Calu3 (cell line): ENCODE measurements at regions not wholly inside any gene's neighbourhood (a gene's known extent, or its start where the extent isn't known, plus 50 kb on each side); places are given as distances from the start of the nearest gene placed in this dataset.

Experiments used
- BruUV-seq: library from RNA; stranded (reverse); fragments of 400-500 nt; replicated peaks from 2 replicates; lab custom pipeline; 2021; lab: Mats Ljungman, UMichigan
- CTCF ChIA-PET: fragments of 300-600 bp; sonication (Branson Sonifier 250); formaldehyde crosslinking; loops from one replicate; lab custom pipeline; 2022; ENCODE audit warnings: antibody characterized with exemption; lab: Charles Lee
- DNase-seq: peaks from one replicate; pipeline ENCODE4 v3.0.0; 2022
- H3K27ac Mint-ChIP-seq: one replicate; pipeline ENCODE4 v1.8.0; 2022; ENCODE audit warnings: mixed read lengths; ENCODE audit not compliant: unreplicated experiment
- H3K27me3 Mint-ChIP-seq: one replicate; pipeline ENCODE4 v1.8.0; 2022; ENCODE audit warnings: mixed read lengths; ENCODE audit not compliant: unreplicated experiment
- H3K36me3 Mint-ChIP-seq: one replicate; pipeline ENCODE4 v1.8.0; 2022; ENCODE audit warnings: mild to moderate bottlenecking, moderate library complexity, mixed read lengths; ENCODE audit not compliant: insufficient read depth, unreplicated experiment
- H3K4me1 Mint-ChIP-seq: one replicate; pipeline ENCODE4 v1.8.0; 2022; ENCODE audit warnings: mild to moderate bottlenecking, low read depth, mixed read lengths; ENCODE audit not compliant: unreplicated experiment
- H3K4me3 Mint-ChIP-seq: one replicate; pipeline ENCODE4 v1.8.0; 2022; ENCODE audit warnings: mild to moderate bottlenecking, low read depth, moderate library complexity, mixed read lengths; ENCODE audit not compliant: unreplicated experiment
- H3K9me3 Mint-ChIP-seq: one replicate; pipeline ENCODE4 v1.8.0; 2022; ENCODE audit warnings: low read depth, mixed read lengths; ENCODE audit not compliant: unreplicated experiment
- intact Hi-C: fragments of 100-400 bp; cut with micrococcal nuclease; formaldehyde crosslinking; loops from one replicate; pipeline ENCODE4 v1.10.0; 2022; ENCODE audit not compliant: unreplicated experiment
- TF ChIP-seq, protein P1 (sequence below): fragments of 200-600 bp; IDR thresholded peaks from one replicate; pipeline ENCODE4 v1.8.0; 2022; ENCODE audit warnings: antibody characterized with exemption; ENCODE audit not compliant: unreplicated experiment

DNA sequence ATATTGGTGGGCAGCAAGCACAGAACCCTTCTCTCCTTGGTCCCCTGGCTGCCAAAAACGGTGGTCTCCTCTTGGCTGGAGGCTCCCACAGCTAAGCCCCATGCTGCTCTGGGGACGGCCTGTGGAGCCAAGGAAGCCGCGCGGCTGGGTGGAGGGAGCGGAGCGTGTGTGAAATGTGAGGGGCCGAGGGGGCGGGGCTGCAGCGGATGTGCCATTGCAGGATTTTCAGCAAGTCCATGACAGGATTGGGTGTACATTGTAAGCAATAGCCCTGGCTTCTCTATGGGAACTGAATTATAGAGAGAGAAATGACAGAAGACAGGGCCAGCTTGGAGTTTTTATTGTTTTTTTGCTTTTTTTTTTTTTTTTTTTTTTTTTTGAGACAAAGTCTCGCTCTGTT, 336.5 kb downstream of the DIRAS2 start:
- no peaks in the 10 kb centered on the region for H3K27me3 Mint-ChIP-seq
- CTCF ChIA-PET: no interaction called here
- H3K9me3 Mint-ChIP-seq: no peaks in the 10 kb centered on the region

DNA sequence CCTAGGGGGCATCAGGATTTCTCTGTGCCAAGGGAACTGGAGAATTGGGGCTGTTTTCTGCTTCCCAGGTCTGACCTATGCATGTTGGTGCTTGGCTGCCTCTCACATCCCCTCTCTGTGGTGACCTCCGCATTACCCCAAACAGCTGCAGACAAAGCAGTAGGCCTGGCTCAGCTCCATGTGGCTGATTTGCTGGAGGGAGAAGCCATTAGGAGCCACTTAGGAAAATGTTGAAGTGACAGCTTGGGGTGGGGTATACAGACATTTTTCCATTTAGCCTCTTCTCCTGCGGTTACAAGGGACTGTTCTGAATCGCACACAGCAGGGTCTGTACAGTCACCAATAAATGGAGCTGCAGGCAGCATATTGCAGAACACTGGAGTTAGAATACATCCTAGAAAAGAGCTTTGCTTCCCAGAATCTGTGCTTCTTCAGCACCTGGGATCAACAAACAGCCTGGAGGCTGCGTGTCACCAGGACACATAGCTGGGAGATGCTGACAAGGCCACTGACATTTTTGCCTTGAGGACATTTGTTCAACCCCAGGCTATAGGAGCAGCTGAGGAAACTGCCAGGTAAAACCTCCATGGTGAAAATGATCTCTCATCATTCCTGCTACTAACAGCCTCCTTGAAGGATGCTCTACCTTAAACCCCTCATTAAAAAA, 335.3 kb downstream of the DIRAS2 start:
- Mint-ChIP-seq H3K9me3 (no peaks in the 10 kb centered on the region), H3K4me1 (no peaks in the 10 kb centered on the region), H3K27ac (no peak overlapping the region), H3K4me3 (no peak overlapping the region), H3K27me3 (no peaks in the 10 kb centered on the region), H3K36me3 (no peaks in the 10 kb centered on the region)
- DNase-seq: no peak
- CTCF ChIA-PET: interaction anchor here (0.7 kb wide), 1 partner anchor 45 kb away, joined by 3 read pairs; no protein-coding TSS in a partner anchor
- intact Hi-C loops: no loop called here
- TF ChIP-seq, protein P1, sequence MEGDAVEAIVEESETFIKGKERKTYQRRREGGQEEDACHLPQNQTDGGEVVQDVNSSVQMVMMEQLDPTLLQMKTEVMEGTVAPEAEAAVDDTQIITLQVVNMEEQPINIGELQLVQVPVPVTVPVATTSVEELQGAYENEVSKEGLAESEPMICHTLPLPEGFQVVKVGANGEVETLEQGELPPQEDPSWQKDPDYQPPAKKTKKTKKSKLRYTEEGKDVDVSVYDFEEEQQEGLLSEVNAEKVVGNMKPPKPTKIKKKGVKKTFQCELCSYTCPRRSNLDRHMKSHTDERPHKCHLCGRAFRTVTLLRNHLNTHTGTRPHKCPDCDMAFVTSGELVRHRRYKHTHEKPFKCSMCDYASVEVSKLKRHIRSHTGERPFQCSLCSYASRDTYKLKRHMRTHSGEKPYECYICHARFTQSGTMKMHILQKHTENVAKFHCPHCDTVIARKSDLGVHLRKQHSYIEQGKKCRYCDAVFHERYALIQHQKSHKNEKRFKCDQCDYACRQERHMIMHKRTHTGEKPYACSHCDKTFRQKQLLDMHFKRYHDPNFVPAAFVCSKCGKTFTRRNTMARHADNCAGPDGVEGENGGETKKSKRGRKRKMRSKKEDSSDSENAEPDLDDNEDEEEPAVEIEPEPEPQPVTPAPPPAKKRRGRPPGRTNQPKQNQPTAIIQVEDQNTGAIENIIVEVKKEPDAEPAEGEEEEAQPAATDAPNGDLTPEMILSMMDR: no peak
- BruUV-seq: no TSS peak

More for the DNA sequence above, 336.5 kb downstream of the DIRAS2 start:
- Mint-ChIP-seq H3K4me3 (no peak overlapping the region), H3K4me1 (no peaks in the 10 kb centered on the region), H3K27ac (no peak overlapping the region), H3K36me3 (peaks cover 4% of the 10 kb centered on the region)
- DNase-seq: no peak
- intact Hi-C loops: no loop called here
- BruUV-seq: no TSS peak
- TF ChIP-seq, protein P1: no peak

DNA sequence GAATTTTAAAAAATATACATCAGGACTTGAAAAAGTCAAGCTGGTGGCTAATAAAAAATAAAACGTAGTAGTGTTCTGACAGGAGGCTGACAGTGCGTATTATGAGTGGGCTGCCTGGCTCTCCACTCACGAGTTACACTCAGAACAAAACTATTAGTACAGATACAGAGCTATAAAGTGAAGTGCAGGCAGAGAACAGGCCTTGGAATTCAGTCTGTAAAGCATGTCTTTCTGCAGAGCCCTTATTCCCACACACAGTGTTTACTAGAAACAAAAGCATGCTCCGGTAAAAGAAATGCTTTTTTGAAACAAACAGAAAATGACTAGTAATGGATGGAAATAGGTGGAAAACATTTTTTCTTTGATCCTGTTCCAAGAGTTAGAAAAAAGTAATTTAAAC, 334.7 kb downstream of the DIRAS2 start:
- Mint-ChIP-seq H3K27me3 (no peaks in the 10 kb centered on the region), H3K9me3 (no peaks in the 10 kb centered on the region), H3K4me3 (no peak overlapping the region), H3K4me1 (no peaks in the 10 kb centered on the region), H3K27ac (no peak overlapping the region), H3K36me3 (no peaks in the 10 kb centered on the region)
- no peak for DNase-seq
- TF ChIP-seq, protein P1: no peak
- BruUV-seq: no TSS peak
- intact Hi-C loops: no loop called here
- CTCF ChIA-PET: no interaction called here

DNA sequence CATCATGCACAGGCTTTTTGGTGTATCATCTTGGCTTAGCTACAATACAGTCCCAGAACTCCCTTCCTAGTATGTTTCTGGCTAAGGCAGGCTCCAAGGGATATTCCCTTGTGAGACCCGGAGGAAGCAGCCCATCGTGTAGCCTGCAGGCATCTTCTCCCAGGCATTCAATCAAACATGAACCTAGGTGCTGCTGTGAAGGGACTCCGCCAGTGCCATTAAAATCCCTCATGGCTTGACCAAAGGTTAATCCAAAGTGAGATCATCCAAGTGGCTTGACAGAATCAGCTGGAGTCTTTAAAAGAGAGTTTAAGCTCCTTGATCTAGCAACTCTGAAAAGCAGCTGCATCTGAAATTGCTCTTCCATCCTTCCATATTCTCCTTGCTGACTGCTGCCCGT, 333.9 kb downstream of the DIRAS2 start:
- Mint-ChIP-seq H3K4me3 (no peak overlapping the region), H3K27me3 (no peaks in the 10 kb centered on the region)
- TF ChIP-seq, protein P1: no peak

More for the DNA sequence above, 333.9 kb downstream of the DIRAS2 start:
- Mint-ChIP-seq H3K36me3 (no peaks in the 10 kb centered on the region), H3K4me1 (no peaks in the 10 kb centered on the region), H3K9me3 (no peaks in the 10 kb centered on the region), H3K27ac (no peak overlapping the region)
- BruUV-seq: no TSS peak
- intact Hi-C loops: no loop called here
- CTCF ChIA-PET: interaction anchor here (0.6 kb wide), 1 partner anchor 15 kb away, joined by 6 read pairs; no protein-coding TSS in a partner anchor
- DNase-seq: no peak
